Fibroblast of pulmonary artery (primary cell): ENCODE measurements at regions not wholly inside any gene's neighbourhood (a gene's known extent, or its start where the extent isn't known, plus 50 kb on each side); places are given as distances from the start of the nearest gene placed in this dataset.
A peak's percentile ranks its signal among the peaks of the same experiment; 100 is the strongest.

Experiments
- DNase-seq: peaks from one replicate; pipeline ENCODE4 v3.0.0-alpha.2; 2010; ENCODE audit warnings: low read depth
- H3K4me3 ChIP-seq: replicated peaks from 2 replicates; pipeline ENCODE4 v1.5.1; 2011; ENCODE audit warnings: low read depth, mild to moderate bottlenecking, control low read depth, low read length, moderate library complexity
- CTCF ChIP-seq: IDR thresholded peaks from 2 replicates; pipeline ENCODE4 v1.5.1; 2011; ENCODE audit warnings: mild to moderate bottlenecking, control low read depth, low read length, inconsistent platforms; ENCODE audit errors: missing control alignments

- no peak for DNase-seq
- TF ChIP-seq CTCF: no peak
- H3K4me3 ChIP-seq: no peak overlapping the region
Observed at GRCh38 chr7:87007038-87007437, 52.4 kb downstream of the ELAPOR2 start.

- no peak for DNase-seq
- TF ChIP-seq CTCF: no peak
- no peak overlapping the region for H3K4me3 ChIP-seq
Observed at GRCh38 chr7:87004956-87005355, 54.5 kb downstream of the ELAPOR2 start.

- no peak overlapping the region for H3K4me3 ChIP-seq
- no peak for DNase-seq
- no peak for TF ChIP-seq CTCF
Observed at GRCh38 chr7:87003872-87004798, 55.3 kb downstream of the ELAPOR2 start.

GRCh38 chr7:87001214-87001613 is 58.2 kb downstream of the ELAPOR2 start:
- TF ChIP-seq CTCF: no peak
- DNase-seq: peak; percentile 28
- no peak overlapping the region for H3K4me3 ChIP-seq

- no peak for DNase-seq
- H3K4me3 ChIP-seq: no peak overlapping the region
- no peak for TF ChIP-seq CTCF
Observed at GRCh38 chr7:87000344-87000743, 59.1 kb downstream of the ELAPOR2 start.

- H3K4me3 ChIP-seq: no peak overlapping the region
- TF ChIP-seq CTCF: no peak
- no peak for DNase-seq
Observed at GRCh38 chr7:86999750-87000149, 59.7 kb downstream of the ELAPOR2 start.

GRCh38 chr7:86995814-86996213 is 63.6 kb downstream of the ELAPOR2 start:
- DNase-seq: no peak
- no peak for TF ChIP-seq CTCF

More at GRCh38 chr7:86995814-86996213, 63.6 kb downstream of the ELAPOR2 start:
- no peak overlapping the region for H3K4me3 ChIP-seq
